ENCODE measurements at regions not wholly inside any gene's neighbourhood (a gene's known extent, or its start where the extent isn't known, plus 50 kb on each side); places are given as distances from the start of the nearest gene placed in this dataset.

DNA sequence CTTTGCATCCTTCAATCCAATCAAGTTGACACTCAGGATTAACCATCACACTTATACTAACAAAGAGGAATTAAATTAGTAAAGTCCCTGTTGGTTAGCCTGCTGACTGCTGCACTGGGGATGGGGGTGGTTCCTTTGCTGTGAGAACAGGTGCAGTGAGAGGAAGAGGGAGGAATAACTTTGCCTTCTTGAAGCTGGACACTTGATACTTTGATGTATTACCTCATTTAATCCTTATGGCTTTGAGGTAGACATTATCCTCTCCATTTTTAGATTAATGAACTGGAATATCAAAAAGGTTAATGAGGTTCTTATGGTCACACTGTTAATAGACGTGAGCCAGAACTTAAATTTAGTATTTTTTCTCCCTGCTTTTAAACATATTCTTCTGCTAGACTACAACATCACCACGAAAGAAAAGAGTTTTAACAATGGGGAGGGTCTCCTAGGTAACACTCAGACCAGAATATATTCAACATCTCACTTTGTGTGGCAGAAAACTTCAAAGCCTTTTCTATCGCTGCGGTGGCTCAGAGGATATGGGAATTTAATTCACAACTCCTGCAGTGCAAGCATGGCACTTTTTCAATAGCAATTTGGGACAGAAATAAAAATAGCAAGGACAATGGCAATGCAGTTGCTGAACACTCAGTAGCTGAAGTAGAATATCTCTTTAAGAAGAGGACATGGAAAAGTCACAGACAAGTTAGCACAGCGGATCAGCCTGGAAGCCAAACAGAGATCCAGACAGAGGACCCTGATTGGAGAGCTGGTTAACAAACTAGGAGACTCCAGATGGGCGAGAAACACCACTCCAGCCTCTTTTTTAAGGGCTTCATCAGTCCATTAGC, 68.8 kb upstream of the DNAH14 start:
- no peak for FAIRE-seq
- intact Hi-C loops (cut with DNase I) = no loop called here

GRCh38 chr1:224861339-224861716, 68.1 kb upstream of the DNAH14 start:
- TF ChIP-seq, protein P1, sequence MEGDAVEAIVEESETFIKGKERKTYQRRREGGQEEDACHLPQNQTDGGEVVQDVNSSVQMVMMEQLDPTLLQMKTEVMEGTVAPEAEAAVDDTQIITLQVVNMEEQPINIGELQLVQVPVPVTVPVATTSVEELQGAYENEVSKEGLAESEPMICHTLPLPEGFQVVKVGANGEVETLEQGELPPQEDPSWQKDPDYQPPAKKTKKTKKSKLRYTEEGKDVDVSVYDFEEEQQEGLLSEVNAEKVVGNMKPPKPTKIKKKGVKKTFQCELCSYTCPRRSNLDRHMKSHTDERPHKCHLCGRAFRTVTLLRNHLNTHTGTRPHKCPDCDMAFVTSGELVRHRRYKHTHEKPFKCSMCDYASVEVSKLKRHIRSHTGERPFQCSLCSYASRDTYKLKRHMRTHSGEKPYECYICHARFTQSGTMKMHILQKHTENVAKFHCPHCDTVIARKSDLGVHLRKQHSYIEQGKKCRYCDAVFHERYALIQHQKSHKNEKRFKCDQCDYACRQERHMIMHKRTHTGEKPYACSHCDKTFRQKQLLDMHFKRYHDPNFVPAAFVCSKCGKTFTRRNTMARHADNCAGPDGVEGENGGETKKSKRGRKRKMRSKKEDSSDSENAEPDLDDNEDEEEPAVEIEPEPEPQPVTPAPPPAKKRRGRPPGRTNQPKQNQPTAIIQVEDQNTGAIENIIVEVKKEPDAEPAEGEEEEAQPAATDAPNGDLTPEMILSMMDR (IDR thresholded peaks at IDR 0.05; ENCODE audit: borderline replicate concordance, extremely low read depth, insufficient read depth) = no peak
- no peaks in the 10 kb centered on the region for H3K9me3 ChIP-seq (ENCODE audit: control insufficient read depth in 2 of 3, insufficient read depth in 1 of 3, low read length in 3 of 3)
- H3K4me1 ChIP-seq (ENCODE audit: control insufficient read depth in 2 of 3, insufficient read depth in 2 of 3, low read depth in 1 of 3, low read length in 3 of 3) = no peaks in the 10 kb centered on the region
- H3K4me3 ChIP-seq (ENCODE audit: low read length in 3 of 3) = no peak overlapping the region
- intact Hi-C loops (cut with DNase I) = no loop called here
- no peak overlapping the region for H3K9ac ChIP-seq (ENCODE audit: low read length in 3 of 3)
- no peaks in the 10 kb centered on the region for H3K36me3 ChIP-seq (ENCODE audit: control insufficient read depth in 2 of 3, insufficient read depth in 3 of 3, low read length in 3 of 3)
- DNase-seq (no peak), FAIRE-seq (no peak)
- no peaks in the 10 kb centered on the region for H3K27me3 ChIP-seq (ENCODE audit: control insufficient read depth, insufficient read depth, low read length)
- H3K27ac ChIP-seq (ENCODE audit: low read depth in 2 of 2, low read length in 2 of 2) = no peak overlapping the region

More for the DNA sequence above, 68.8 kb upstream of the DNAH14 start:
- no peak overlapping the region for H3K4me3 ChIP-seq (ENCODE audit: low read length in 3 of 3)
- no peaks in the 10 kb centered on the region for H3K9me3 ChIP-seq (ENCODE audit: control insufficient read depth in 2 of 3, insufficient read depth in 1 of 3, low read length in 3 of 3)
- H3K36me3 ChIP-seq (ENCODE audit: control insufficient read depth in 2 of 3, insufficient read depth in 3 of 3, low read length in 3 of 3) = no peaks in the 10 kb centered on the region
- H3K27me3 ChIP-seq (ENCODE audit: control insufficient read depth, insufficient read depth, low read length) = no peaks in the 10 kb centered on the region
- no peak overlapping the region for H3K27ac ChIP-seq (ENCODE audit: low read depth in 2 of 2, low read length in 2 of 2)
- no peak for DNase-seq
- TF ChIP-seq, protein P1 (IDR thresholded peaks at IDR 0.05; ENCODE audit: borderline replicate concordance, extremely low read depth, insufficient read depth) = no peak
- no peak overlapping the region for H3K9ac ChIP-seq (ENCODE audit: low read length in 3 of 3)
- H3K4me1 ChIP-seq (ENCODE audit: control insufficient read depth in 2 of 3, insufficient read depth in 2 of 3, low read depth in 1 of 3, low read length in 3 of 3) = no peaks in the 10 kb centered on the region

DNA sequence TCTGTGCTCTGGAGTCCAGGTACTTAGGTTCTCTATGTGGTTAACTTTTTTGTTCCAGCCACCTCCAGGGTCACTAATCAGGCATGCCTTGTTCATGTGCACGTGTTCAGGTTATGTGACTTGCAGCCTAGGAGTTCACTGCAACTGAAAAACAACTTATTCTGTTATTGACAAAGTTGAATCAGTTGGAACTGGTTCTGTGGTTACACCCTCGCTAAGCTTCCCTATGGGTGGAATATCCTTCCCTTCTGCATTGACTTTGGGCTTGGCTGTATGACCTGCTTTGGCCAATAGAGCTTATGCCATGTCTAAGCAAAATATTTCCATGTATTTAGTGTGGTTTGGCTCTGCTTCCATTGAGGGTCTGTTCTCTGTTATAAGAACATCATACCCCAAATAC, 66.0 kb upstream of the DNAH14 start:
- H3K36me3 ChIP-seq (ENCODE audit: control insufficient read depth in 2 of 3, insufficient read depth in 3 of 3, low read length in 3 of 3) = no peaks in the 10 kb centered on the region
- peaks cover 0 to 11% (median 0%) of the 10 kb centered on the region in 3 donors for H3K9me3 ChIP-seq (ENCODE audit: control insufficient read depth in 2 of 3, insufficient read depth in 1 of 3, low read length in 3 of 3)
- FAIRE-seq (no peak), DNase-seq (no peak)
- H3K27me3 ChIP-seq (ENCODE audit: control insufficient read depth, insufficient read depth, low read length) = no peaks in the 10 kb centered on the region
- no peaks in the 10 kb centered on the region for H3K4me1 ChIP-seq (ENCODE audit: control insufficient read depth in 2 of 3, insufficient read depth in 2 of 3, low read depth in 1 of 3, low read length in 3 of 3)
- no peak overlapping the region for H3K4me3 ChIP-seq (ENCODE audit: low read length in 3 of 3)
- intact Hi-C loops (cut with DNase I) = no loop called here
- TF ChIP-seq, protein P1 (IDR thresholded peaks at IDR 0.05; ENCODE audit: borderline replicate concordance, extremely low read depth, insufficient read depth) = no peak
- no peak overlapping the region for H3K9ac ChIP-seq (ENCODE audit: low read length in 3 of 3)
- no peak overlapping the region for H3K27ac ChIP-seq (ENCODE audit: low read depth in 2 of 2, low read length in 2 of 2)

Measured in kidney (tissue), 13 donors.